ENCODE measurements at regions not wholly inside any gene's neighbourhood (a gene's known extent, or its start where the extent isn't known, plus 50 kb on each side); places are given as distances from the start of the nearest gene placed in this dataset.
"Not testable (repeated sequence)": the region's sequence is repeated elsewhere in the genome, so short reads cannot be mapped to it uniquely, and the experiment has no call there.

GRCh38 chr18:24624421-24624820 lies 164.0 kb downstream of the HRH4 start:
- TF ChIP-seq POLR2A (IDR thresholded peaks at IDR 0.05; ENCODE audit: low read depth, low read length); CTCF (conservative IDR thresholded peaks at IDR 0.05; ENCODE audit: low read depth, low read length); RCOR1 (IDR thresholded peaks at IDR 0.05; ENCODE audit: insufficient replicate concordance, low read length); RFX5 (IDR thresholded peaks at IDR 0.05; ENCODE audit: low read depth, low read length); SMC3 (IDR thresholded peaks at IDR 0.05; ENCODE audit: low read depth, low read length); NFE2L2 (IDR thresholded peaks at IDR 0.05; ENCODE audit: low read depth, low read length); USF2 (IDR thresholded peaks at IDR 0.05; ENCODE audit: low read depth, low read length); MAZ (IDR thresholded peaks at IDR 0.05; ENCODE audit: borderline replicate concordance, low read depth, low read length): not testable (repeated sequence)
